ENCODE measurements at regions not wholly inside any gene's neighbourhood (a gene's known extent, or its start where the extent isn't known, plus 50 kb on each side); places are given as distances from the start of the nearest gene placed in this dataset.

DNA sequence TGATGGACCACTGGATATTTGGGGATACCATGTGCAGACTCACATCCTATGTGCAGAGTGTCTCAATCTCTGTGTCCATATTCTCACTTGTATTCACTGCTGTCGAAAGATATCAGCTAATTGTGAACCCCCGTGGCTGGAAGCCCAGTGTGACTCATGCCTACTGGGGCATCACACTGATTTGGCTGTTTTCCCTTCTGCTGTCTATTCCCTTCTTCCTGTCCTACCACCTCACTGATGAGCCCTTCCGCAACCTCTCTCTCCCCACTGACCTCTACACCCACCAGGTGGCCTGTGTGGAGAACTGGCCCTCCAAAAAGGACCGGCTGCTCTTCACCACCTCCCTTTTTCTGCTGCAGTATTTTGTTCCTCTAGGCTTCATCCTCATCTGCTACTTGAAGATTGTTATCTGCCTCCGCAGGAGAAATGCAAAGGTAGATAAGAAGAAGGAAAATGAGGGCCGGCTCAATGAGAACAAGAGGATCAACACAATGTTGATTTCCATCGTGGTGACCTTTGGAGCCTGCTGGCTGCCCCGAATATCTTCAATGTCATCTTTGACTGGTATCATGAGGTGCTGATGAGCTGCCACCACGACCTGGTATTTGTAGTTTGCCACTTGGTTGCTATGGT, 54.5 kb upstream of the HNRNPA0 start:
- DNase-seq (ENCODE audit: low read depth in 1 of 2, low spot score in 1 of 2), result no peak
- in situ Hi-C loops (cut with HindIII; ENCODE audit: low pct_unique_long_range_greater_than_20kb, low sequenced_read_pairs), result no loop called here
- TF ChIP-seq JUND (IDR thresholded peaks at IDR 0.05; ENCODE audit: low read depth), result no peak

DNA sequence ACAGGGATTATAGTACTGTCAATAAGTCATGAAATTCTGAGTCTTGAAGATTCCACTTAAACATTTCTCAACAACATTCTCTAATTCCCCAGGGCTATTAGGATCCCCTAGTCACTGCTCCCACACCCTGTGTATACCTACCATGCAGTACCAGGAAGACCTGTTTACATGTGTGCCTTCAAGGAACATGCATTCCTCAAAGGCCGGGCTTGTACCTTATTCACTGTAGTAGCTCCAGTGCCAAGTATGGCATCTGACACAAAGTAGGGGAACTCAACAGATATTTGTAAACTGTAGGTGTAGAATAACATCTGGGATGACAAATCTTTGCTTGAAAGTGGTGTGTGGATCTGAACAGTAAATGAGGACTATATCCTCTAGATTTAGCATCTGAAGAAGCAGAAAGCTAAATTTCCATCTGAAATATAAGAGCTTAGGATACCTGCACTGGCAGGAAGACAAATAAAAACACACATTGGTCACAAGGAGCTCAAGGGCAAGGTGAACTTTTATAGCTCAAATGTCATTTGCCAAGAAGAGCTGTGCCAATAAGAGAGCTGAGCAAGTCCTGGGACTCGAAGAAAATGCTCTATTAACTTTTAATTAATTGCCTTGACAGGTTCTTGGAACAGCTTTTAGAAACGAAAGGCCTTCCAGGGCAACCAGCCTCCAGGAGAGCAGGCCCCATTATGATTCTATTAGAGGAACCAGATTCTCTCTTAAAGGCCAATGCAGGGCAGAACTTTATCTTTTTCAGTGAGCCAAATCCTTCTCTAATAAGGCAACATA, 52.3 kb upstream of the MYOT start:
- in situ Hi-C loops (cut with HindIII; ENCODE audit: low pct_unique_long_range_greater_than_20kb, low sequenced_read_pairs), result no loop called here
- DNase-seq (ENCODE audit: low read depth in 1 of 2, low spot score in 1 of 2), result peak in 1 of 2 experiments; percentile 65
- no peak for TF ChIP-seq JUND (IDR thresholded peaks at IDR 0.05; ENCODE audit: low read depth)

Measured in T47D (cell line).